K562 (cell line): ENCODE measurements at regions not wholly inside any gene's neighbourhood (a gene's known extent, or its start where the extent isn't known, plus 50 kb on each side); places are given as distances from the start of the nearest gene placed in this dataset.

Experiments
- ATAC-seq: fragments of 200-7000 bp; cut with Tn5 transposase; 3 replicates; pipeline ENCODE4 v1.9.1; 2020; ENCODE audit warnings: moderate library complexity
- BruUV-seq: library from RNA; stranded (reverse); fragments of 400-500 nt; replicated peaks from 2 replicates; lab custom pipeline; 2021; lab: Mats Ljungman, UMichigan
- CTCF ChIA-PET: fragments of 300-600 bp; formaldehyde crosslinking; extraction: SDS; loops from one replicate; lab custom pipeline; 2021; ENCODE audit warnings: low intra/inter-chr PET ratio; lab: Yijun Ruan, JAX
- POLR2A ChIA-PET: fragments of 300-600, 350-650 bp; sonication (Branson Sonifier 250); formaldehyde crosslinking; extraction: SDS; loops from one replicate; lab custom pipeline; 2021; ENCODE audit warnings: antibody characterized with exemption, inconsistent platforms; lab: Yijun Ruan, JAX
- DNase-seq, 4 experiments: peaks; one replicate each; pipeline versions ENCODE4 v3.0.0 to v3.0.0-alpha.2; 2011 to 2018; ENCODE audit warnings: low spot score in 3 of 4, mixed read lengths in 3 of 4; ENCODE audit errors: extremely low read depth in 1 of 4
- FAIRE-seq: peaks from 2 replicates; lab custom pipeline; 2011; peaks lifted over from hg19 to GRCh38; lab: Jason Lieb, UNC
- H2AFZ ChIP-seq: 2 replicates; pipeline ENCODE4 v1.6.0; 2011; ENCODE audit warnings: low read depth, low read length, control low read depth, inconsistent platforms
- H3K27ac ChIP-seq: fragments of 200-600 bp; 3 replicates; pipeline ENCODE4 v1.8.0; 2011; ENCODE audit warnings: low read depth, mild to moderate bottlenecking, control low read depth, inconsistent platforms, low read length, moderate library complexity, mixed read lengths; ENCODE audit errors: extremely low read depth
- H3K27me3 ChIP-seq, 2 experiments: fragments of 300-600 bp in 1 of 2; 2 replicates in 1 of 2; 3 replicates in 1 of 2; pipeline versions ENCODE4 v1.6.0 to v1.8.0; 2011; ENCODE audit warnings: inconsistent platforms in 2 of 2, low read length in 2 of 2, mild to moderate bottlenecking in 1 of 2, mixed read lengths in 1 of 2, moderate library complexity in 1 of 2; ENCODE audit not compliant: control insufficient read depth in 2 of 2, insufficient read depth in 2 of 2
- H3K36me3 ChIP-seq: fragments of 300-600 bp; 3 replicates; pipeline ENCODE4 v1.8.0; 2011; ENCODE audit warnings: mild to moderate bottlenecking, low read length, inconsistent platforms; ENCODE audit not compliant: control insufficient read depth, insufficient read depth
- H3K4me1 ChIP-seq, 2 experiments: fragments of 200-600 bp in 1 of 2; replicated peaks in 1 of 2; 2 replicates in 1 of 2; 3 replicates in 1 of 2; pipeline versions ENCODE4 v1.5.1 to v1.8.0; 2011; ENCODE audit warnings: inconsistent platforms in 2 of 2, low read length in 2 of 2, mild to moderate bottlenecking in 1 of 2, mixed read lengths in 1 of 2, moderate library complexity in 1 of 2; ENCODE audit not compliant: control insufficient read depth in 2 of 2, insufficient read depth in 2 of 2
- H3K4me2 ChIP-seq: 2 replicates; pipeline ENCODE4 v1.6.1; 2011; ENCODE audit warnings: low read length, control low read depth, inconsistent platforms, mixed read lengths; ENCODE audit not compliant: insufficient read depth
- H3K4me3 ChIP-seq: fragments of 200-600 bp; sonication (generic), shearing (Covaris generic); 2 replicates; pipeline ENCODE4 v1.5.1; 2016; ENCODE audit warnings: control low read depth, inconsistent platforms
- H3K79me2 ChIP-seq: fragments of 200-600 bp; 3 replicates; pipeline ENCODE4 v1.8.0; 2011; ENCODE audit warnings: low read length, inconsistent platforms; ENCODE audit not compliant: control insufficient read depth, insufficient read depth
- H3K9ac ChIP-seq, 2 experiments: 2 replicates each; pipeline versions ENCODE4 v1.6.0 to v1.6.1; 2011; ENCODE audit warnings: low read depth in 2 of 2, low read length in 2 of 2, control low read depth in 1 of 2, inconsistent platforms in 1 of 2, mild to moderate bottlenecking in 1 of 2, mixed read lengths in 1 of 2; ENCODE audit not compliant: insufficient read depth in 1 of 2
- H3K9me1 ChIP-seq: one replicate; pipeline ENCODE4 v1.6.0; 2011; ENCODE audit warnings: inconsistent platforms, mild to moderate bottlenecking, low read length, moderate library complexity; ENCODE audit not compliant: control insufficient read depth, insufficient read depth
- H3K9me3 ChIP-seq: replicated peaks from 2 replicates; pipeline ENCODE4 v1.5.1; 2011; ENCODE audit warnings: low read depth, low read length, inconsistent platforms; ENCODE audit not compliant: control insufficient read depth, insufficient read depth
- H4K20me1 ChIP-seq: replicated peaks from 2 replicates; pipeline ENCODE4 v1.6.1; 2011; ENCODE audit warnings: low read length, inconsistent platforms, mixed read lengths; ENCODE audit not compliant: control insufficient read depth, insufficient read depth
- KDM4B ChIP-seq, 2 experiments: fragments of 450-650 bp in 1 of 2; sonication (generic) in 1 of 2; IDR thresholded peaks; 2 replicates each; pipeline ENCODE4 v1.6.1; 2016 to 2017; ENCODE audit warnings: borderline replicate concordance in 2 of 2, antibody characterized with exemption in 1 of 2, low read depth in 1 of 2, mild to moderate bottlenecking in 1 of 2
- WGBS: fragments of 100-300 bp; shearing (Covaris generic); methylation state at CpG from one replicate; pipeline ENCODE4 v1.1.6; 2016; ENCODE audit warnings: low coverage, mixed read lengths; ENCODE audit not compliant: insufficient coverage; ENCODE audit errors: missing lambda C conversion rate; 5-methylcytosine and 5-hydroxymethylcytosine counted together
- in situ Hi-C: fragments of 300-500 bp; cut with MboI; formaldehyde crosslinking; loops from 4 replicates; pipeline ENCODE4 v1.15.0; 2018; ENCODE audit warnings: inconsistent platforms, mixed read lengths
- intact Hi-C: fragments of 100-400 bp; cut with micrococcal nuclease; formaldehyde crosslinking; loops from 2 replicates; pipeline ENCODE4 v1.14.2; 2022
- TF ChIP-seq, protein P1 (sequence below), 2 experiments: IDR thresholded peaks in 1 of 2; conservative IDR thresholded peaks in 1 of 2; 2 replicates each; pipeline ENCODE4 v1.6.1; 2016; ENCODE audit warnings: low read depth in 2 of 2, mild to moderate bottlenecking in 1 of 2, missing compliant biosample characterization in 1 of 2, missing genetic modification characterization in 1 of 2, moderate library complexity in 1 of 2

DNA sequence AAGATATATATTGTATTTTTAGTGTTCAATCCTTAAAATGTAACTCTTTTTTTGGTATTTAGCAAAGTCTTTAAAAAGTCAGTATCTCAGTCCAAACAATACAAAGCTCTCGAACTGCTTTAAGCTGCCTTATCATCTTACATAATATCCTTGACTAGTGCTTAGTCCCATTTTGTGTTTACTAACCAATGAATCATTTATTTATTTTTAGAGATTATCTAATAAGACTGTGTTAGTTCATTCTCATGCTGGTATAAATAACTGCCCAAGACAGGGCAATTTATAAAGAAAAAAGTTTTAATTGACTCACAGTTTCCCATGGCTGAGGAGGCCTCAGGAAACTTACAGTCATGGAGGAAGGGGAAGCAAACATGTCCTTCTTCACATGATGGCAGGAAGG, 248.3 kb upstream of the KYNU start (continued):
- no peak for TF ChIP-seq KDM4B (IDR thresholded peaks at IDR 0.05; ENCODE audit: borderline replicate concordance in 2 of 2, low read depth in 1 of 2)
- TF ChIP-seq, all 486 proteins: peak for 0

DNA sequence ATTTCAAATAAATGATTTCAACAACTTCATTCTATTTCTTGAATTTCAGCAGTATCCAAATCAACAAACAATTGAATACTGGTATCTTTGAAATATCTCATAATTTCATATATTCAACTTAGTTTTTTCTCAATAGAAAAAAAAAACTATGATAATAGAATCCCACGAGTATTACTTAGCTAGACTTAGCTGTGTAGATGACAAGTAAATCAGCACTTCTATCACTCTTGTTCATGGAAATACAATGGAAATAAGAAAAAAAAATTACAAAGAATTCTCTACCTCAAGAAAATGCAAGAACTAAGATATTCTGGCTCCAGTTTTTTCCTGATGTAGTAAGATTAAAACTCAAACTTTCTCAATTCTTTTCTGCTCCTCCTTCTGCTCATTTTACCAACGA, 256.2 kb upstream of the KYNU start:
- H3K9ac ChIP-seq, result no peak overlapping the region
- DNase-seq (no peak), FAIRE-seq (no peak), ATAC-seq (no peak)
- no peak overlapping the region for H3K27ac ChIP-seq
- 0% methylated on average over 2 of the region's 2 CpGs for WGBS
- H3K4me1 ChIP-seq, result no peaks in the 10 kb centered on the region
- in situ Hi-C loops, result no loop called here
- intact Hi-C loops, result no loop called here
- ChIA-PET POLR2A (no interaction called here), CTCF (no interaction called here)
- H3K36me3 ChIP-seq, result no peaks in the 10 kb centered on the region
- H3K79me2 ChIP-seq, result no peaks in the 10 kb centered on the region
- H3K9me3 ChIP-seq, result no peaks in the 10 kb centered on the region
- H3K9me1 ChIP-seq, result no peaks in the 10 kb centered on the region
- BruUV-seq, result no TSS peak
- no peaks in the 10 kb centered on the region for H4K20me1 ChIP-seq
- TF ChIP-seq, protein P1, sequence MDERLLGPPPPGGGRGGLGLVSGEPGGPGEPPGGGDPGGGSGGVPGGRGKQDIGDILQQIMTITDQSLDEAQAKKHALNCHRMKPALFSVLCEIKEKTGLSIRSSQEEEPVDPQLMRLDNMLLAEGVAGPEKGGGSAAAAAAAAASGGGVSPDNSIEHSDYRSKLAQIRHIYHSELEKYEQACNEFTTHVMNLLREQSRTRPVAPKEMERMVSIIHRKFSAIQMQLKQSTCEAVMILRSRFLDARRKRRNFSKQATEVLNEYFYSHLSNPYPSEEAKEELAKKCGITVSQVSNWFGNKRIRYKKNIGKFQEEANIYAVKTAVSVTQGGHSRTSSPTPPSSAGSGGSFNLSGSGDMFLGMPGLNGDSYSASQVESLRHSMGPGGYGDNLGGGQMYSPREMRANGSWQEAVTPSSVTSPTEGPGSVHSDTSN (CRISPR knock-in tag; IDR thresholded peaks at IDR 0.05; ENCODE audit: low read depth), result no peak
- TF ChIP-seq, protein P1 (tag; conservative IDR thresholded peaks at IDR 0.05; ENCODE audit: low read depth), result no peak
- H3K4me3 ChIP-seq, result no peak overlapping the region
- no peak overlapping the region for H3K4me2 ChIP-seq
- H2AFZ ChIP-seq, result no peak overlapping the region
- no peaks in the 10 kb centered on the region for H3K27me3 ChIP-seq
